ENCODE measurements at regions not wholly inside any gene's neighbourhood (a gene's known extent, or its start where the extent isn't known, plus 50 kb on each side); places are given as distances from the start of the nearest gene placed in this dataset.

DNA sequence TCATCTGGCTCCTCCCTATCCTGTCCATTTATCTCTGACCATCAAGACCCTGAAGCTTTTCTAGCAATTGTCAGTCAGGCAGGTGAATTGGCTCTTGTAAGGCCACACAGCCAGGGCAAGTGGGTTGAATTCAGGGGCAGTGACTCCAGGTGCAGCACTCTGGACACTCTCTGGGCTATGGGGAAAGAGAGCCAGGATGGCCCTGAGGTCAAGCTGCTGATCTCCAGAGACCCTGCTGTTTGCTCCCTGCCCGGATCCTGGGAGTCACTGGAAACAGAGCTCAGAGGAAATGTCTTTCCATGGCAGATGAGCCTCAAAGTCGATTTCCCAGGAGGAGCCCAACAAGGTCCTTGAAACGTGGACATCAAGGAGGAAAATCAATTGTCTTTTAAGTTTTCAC lies 184.4 kb downstream of the C1orf94 start:
- intact Hi-C loops (cut with DNase I) = no loop called here
- H3K27ac ChIP-seq = no peak overlapping the region
- no peaks in the 10 kb centered on the region for H3K36me3 ChIP-seq (replicated peaks in 1 of 2)
- TF ChIP-seq POLR2A (IDR thresholded peaks at IDR 0.05) = no peak
- TF ChIP-seq, protein P1, sequence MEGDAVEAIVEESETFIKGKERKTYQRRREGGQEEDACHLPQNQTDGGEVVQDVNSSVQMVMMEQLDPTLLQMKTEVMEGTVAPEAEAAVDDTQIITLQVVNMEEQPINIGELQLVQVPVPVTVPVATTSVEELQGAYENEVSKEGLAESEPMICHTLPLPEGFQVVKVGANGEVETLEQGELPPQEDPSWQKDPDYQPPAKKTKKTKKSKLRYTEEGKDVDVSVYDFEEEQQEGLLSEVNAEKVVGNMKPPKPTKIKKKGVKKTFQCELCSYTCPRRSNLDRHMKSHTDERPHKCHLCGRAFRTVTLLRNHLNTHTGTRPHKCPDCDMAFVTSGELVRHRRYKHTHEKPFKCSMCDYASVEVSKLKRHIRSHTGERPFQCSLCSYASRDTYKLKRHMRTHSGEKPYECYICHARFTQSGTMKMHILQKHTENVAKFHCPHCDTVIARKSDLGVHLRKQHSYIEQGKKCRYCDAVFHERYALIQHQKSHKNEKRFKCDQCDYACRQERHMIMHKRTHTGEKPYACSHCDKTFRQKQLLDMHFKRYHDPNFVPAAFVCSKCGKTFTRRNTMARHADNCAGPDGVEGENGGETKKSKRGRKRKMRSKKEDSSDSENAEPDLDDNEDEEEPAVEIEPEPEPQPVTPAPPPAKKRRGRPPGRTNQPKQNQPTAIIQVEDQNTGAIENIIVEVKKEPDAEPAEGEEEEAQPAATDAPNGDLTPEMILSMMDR (IDR thresholded peaks at IDR 0.05) = no peak
- 39 to 62% (median 46%) methylated on average over 3 of the region's 3 CpGs for WGBS, 4 donors
- H3K4me3 ChIP-seq = no peak overlapping the region
- no peaks in the 10 kb centered on the region for H3K27me3 ChIP-seq
- H3K9me3 ChIP-seq (replicated peaks in 1 of 3) = no peaks in the 10 kb centered on the region
- no peak for DNase-seq
- H3K4me1 ChIP-seq (replicated peaks in 1 of 2) = no peaks in the 10 kb centered on the region

DNA sequence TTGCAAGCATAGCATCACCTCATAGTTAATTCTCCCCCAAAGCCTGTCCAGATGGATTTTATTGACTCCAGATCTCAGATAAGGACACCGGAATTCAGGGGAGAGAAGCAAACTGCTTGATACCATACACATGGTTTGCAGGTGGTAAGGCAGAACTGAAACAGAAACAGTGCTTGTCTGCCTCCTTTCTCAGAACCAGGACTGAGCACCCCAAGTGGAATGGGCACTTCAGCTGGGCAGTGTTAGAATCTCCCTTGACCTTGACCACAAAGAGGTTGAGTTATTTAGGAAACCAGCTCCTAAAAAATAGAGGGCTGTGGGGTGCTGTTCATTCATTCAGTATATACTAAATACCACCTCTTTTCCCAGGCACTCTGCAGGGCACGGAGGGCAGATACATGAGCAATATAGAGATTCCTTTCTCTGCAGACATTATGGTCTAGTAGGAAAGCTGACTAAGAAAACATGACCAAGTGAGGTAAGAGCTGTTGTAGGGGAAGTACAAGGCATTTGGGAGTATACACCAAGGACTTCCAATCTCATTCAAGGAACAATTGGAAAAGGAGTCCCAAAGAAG lies 185.2 kb downstream of the C1orf94 start:
- TF ChIP-seq, protein P1 (IDR thresholded peaks at IDR 0.05) = no peak
- TF ChIP-seq POLR2A (IDR thresholded peaks at IDR 0.05) = no peak
- no peak for DNase-seq
- intact Hi-C loops (cut with DNase I) = no loop called here

DNA sequence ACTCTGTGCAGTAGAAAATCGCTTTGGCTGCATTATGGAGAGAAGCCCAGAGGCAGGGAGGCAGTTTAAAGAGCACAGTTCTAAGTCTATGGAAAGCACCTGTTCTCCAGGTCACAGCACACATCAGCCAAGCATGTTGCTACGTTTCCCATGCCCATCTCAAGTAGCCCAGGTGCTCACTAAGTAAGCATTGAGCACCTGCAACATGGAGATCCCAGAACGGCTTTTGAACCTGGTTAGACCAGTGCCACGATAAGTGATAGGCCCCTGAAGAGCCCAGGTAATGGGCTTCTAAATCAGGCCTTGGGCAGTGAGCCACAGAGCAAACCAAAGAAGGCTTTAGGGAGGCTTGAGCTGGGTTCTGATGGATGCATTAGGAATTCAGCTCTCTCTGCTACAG lies 186.2 kb downstream of the C1orf94 start:
- Histone ChIP-seq H3K27me3 (no peaks in the 10 kb centered on the region), H3K27ac (no peak overlapping the region), H3K9me3 (replicated peaks in 1 of 3) (no peaks in the 10 kb centered on the region), H3K36me3 (replicated peaks in 1 of 2) (no peaks in the 10 kb centered on the region), H3K4me1 (replicated peaks in 1 of 2) (no peaks in the 10 kb centered on the region), H3K4me3 (no peak overlapping the region)
- 86 to 92% (median 88%) methylated on average over 4 of the region's 4 CpGs for WGBS, 4 donors
- no peak for TF ChIP-seq POLR2A (IDR thresholded peaks at IDR 0.05)
- TF ChIP-seq, protein P1 (IDR thresholded peaks at IDR 0.05) = no peak
- DNase-seq = no peak
- intact Hi-C loops (cut with DNase I) = no loop called here

More for the DNA sequence above, 185.2 kb downstream of the C1orf94 start:
- H3K4me3 ChIP-seq = no peak overlapping the region
- no peaks in the 10 kb centered on the region for H3K36me3 ChIP-seq (replicated peaks in 1 of 2)
- no peaks in the 10 kb centered on the region for H3K9me3 ChIP-seq (replicated peaks in 1 of 3)
- no peaks in the 10 kb centered on the region for H3K27me3 ChIP-seq
- 76 to 80% (median 79%) methylated on average over 2 of the region's 2 CpGs for WGBS, 4 donors
- no peak overlapping the region for H3K27ac ChIP-seq
- H3K4me1 ChIP-seq (replicated peaks in 1 of 2) = no peaks in the 10 kb centered on the region

DNA sequence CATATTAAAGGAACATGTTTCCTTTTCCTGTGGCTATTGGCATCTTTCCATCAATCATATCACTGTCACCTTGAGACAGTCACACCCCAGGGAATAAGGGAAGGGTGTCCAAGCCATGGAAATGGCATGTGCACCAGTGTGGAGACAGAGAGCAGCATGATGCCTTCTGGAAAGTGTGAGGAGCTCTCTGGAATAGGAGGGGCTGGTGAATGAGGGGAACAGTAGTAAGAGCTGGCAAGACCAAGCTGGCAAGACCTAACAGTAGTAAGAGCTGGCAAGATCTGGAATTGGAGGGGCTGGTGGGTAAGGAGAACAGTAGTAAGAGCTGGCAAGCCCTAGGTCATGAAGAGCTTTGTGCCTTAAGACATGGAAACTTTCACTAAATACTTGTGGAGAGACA lies 186.7 kb downstream of the C1orf94 start:
- no peak overlapping the region for H3K27ac ChIP-seq
- H3K9me3 ChIP-seq (replicated peaks in 1 of 3) = no peaks in the 10 kb centered on the region
- H3K4me1 ChIP-seq (replicated peaks in 1 of 2) = no peaks in the 10 kb centered on the region
- no peak overlapping the region for H3K4me3 ChIP-seq
- no peaks in the 10 kb centered on the region for H3K36me3 ChIP-seq (replicated peaks in 1 of 2)
- TF ChIP-seq POLR2A (IDR thresholded peaks at IDR 0.05) = no peak
- TF ChIP-seq, protein P1 (IDR thresholded peaks at IDR 0.05) = no peak
- H3K27me3 ChIP-seq = no peaks in the 10 kb centered on the region
- intact Hi-C loops (cut with DNase I) = no loop called here
- DNase-seq = no peak

Data from adrenal gland (tissue), 9 donors.